Thyroid gland (tissue), 4 donors: ENCODE measurements at regions not wholly inside any gene's neighbourhood (a gene's known extent, or its start where the extent isn't known, plus 50 kb on each side); places are given as distances from the start of the nearest gene placed in this dataset.

Source experiments
- CTCF ChIP-seq, 6 experiments: fragments of 200-600 bp in 3 of 6; fragments of 450-650 bp in 3 of 6; sonication (generic) in 3 of 6; IDR thresholded peaks; one replicate each; pipeline ENCODE4 v1.5.1; 2016 to 2019; ENCODE audit warnings: antibody characterized with exemption in 6 of 6, mild to moderate bottlenecking in 2 of 6, inconsistent platforms in 1 of 6, moderate library complexity in 1 of 6
- POLR2A ChIP-seq, 2 donors: fragments of 450-650 bp; IDR thresholded peaks; one replicate each; pipeline ENCODE4 v1.6.1; 2017; ENCODE audit warnings: antibody characterized with exemption in 2 of 2, mild to moderate bottlenecking in 2 of 2, moderate library complexity in 1 of 2

GRCh38 chr6:138685781-138686180, 87.8 kb upstream of the CCDC28A start:
- no peak for TF ChIP-seq CTCF (IDR thresholded peaks at IDR 0.05)
- TF ChIP-seq POLR2A (IDR thresholded peaks at IDR 0.05) = no peak
